Osteoblast (primary cell): ENCODE measurements at regions not wholly inside any gene's neighbourhood (a gene's known extent, or its start where the extent isn't known, plus 50 kb on each side); places are given as distances from the start of the nearest gene placed in this dataset.

Source experiments
- DNase-seq: peaks from one replicate; pipeline ENCODE4 v3.0.0; 2011; ENCODE audit warnings: low spot score, mixed read lengths; ENCODE audit not compliant: insufficient read length; ENCODE audit errors: missing footprints
- H2AFZ ChIP-seq: 2 replicates; pipeline ENCODE4 v1.6.0; 2011; ENCODE audit warnings: mild to moderate bottlenecking, low read length
- H3K27ac ChIP-seq: 2 replicates; pipeline ENCODE4 v1.5.1; 2011; ENCODE audit warnings: mild to moderate bottlenecking, low read depth, low read length, moderate library complexity
- H3K27me3 ChIP-seq: 2 replicates; pipeline ENCODE4 v1.6.0; 2012; ENCODE audit warnings: mild to moderate bottlenecking, control low read depth, inconsistent platforms, low read length, moderate library complexity; ENCODE audit not compliant: insufficient read depth
- H3K36me3 ChIP-seq: 2 replicates; pipeline ENCODE4 v1.5.1; 2011; ENCODE audit warnings: mild to moderate bottlenecking, low read length, control low read depth, moderate library complexity; ENCODE audit not compliant: insufficient read depth
- H3K4me1 ChIP-seq: 2 replicates; pipeline ENCODE4 v1.5.1; 2011; ENCODE audit warnings: mild to moderate bottlenecking, low read length, control low read depth, moderate library complexity; ENCODE audit not compliant: insufficient read depth
- H3K4me2 ChIP-seq: 2 replicates; pipeline ENCODE4 v1.6.0; 2011; ENCODE audit warnings: mild to moderate bottlenecking, low read length; ENCODE audit not compliant: insufficient read depth
- H3K4me3 ChIP-seq: fragments of 200-600 bp; sonication (generic); 3 replicates; pipeline ENCODE4 v1.5.1; 2012; ENCODE audit warnings: mild to moderate bottlenecking, low read length, inconsistent platforms; ENCODE audit not compliant: insufficient read depth
- H3K79me2 ChIP-seq: 2 replicates; pipeline ENCODE4 v1.6.0; 2012; ENCODE audit warnings: mild to moderate bottlenecking, low read length, control low read depth, inconsistent platforms; ENCODE audit not compliant: insufficient read depth
- H3K9me3 ChIP-seq: 2 replicates; pipeline ENCODE4 v1.5.1; 2011; ENCODE audit warnings: low read depth, low read length, control low read depth
- H4K20me1 ChIP-seq: 2 replicates; pipeline ENCODE4 v1.6.0; 2012; ENCODE audit warnings: mild to moderate bottlenecking, low read length, control low read depth; ENCODE audit not compliant: insufficient read depth
- CTCF ChIP-seq: IDR thresholded peaks from 2 replicates; pipeline ENCODE4 v1.5.1; 2011; ENCODE audit warnings: mild to moderate bottlenecking, low read depth, low read length, moderate library complexity; ENCODE audit errors: extremely low read depth

GRCh38 chr7:48786951-48787350, 137.4 kb upstream of the CDC14C start:
- Histone ChIP-seq H3K4me1 (no peaks in the 10 kb centered on the region), H2AFZ (no peak overlapping the region), H3K27me3 (no peaks in the 10 kb centered on the region), H3K36me3 (no peaks in the 10 kb centered on the region), H3K4me3 (no peak overlapping the region), H3K4me2 (no peak overlapping the region), H3K79me2 (no peaks in the 10 kb centered on the region), H3K27ac (no peak overlapping the region), H4K20me1 (no peaks in the 10 kb centered on the region), H3K9me3 (no peaks in the 10 kb centered on the region)
- no peak for DNase-seq
- TF ChIP-seq CTCF, result no peak

- H4K20me1 ChIP-seq, result no peaks in the 10 kb centered on the region
- H3K27me3 ChIP-seq, result no peaks in the 10 kb centered on the region
- H3K4me3 ChIP-seq, result no peak overlapping the region
- H3K9me3 ChIP-seq, result no peaks in the 10 kb centered on the region
- H3K27ac ChIP-seq, result no peak overlapping the region
- H3K36me3 ChIP-seq, result no peaks in the 10 kb centered on the region
- H2AFZ ChIP-seq, result no peak overlapping the region
- TF ChIP-seq CTCF, result no peak
- no peak overlapping the region for H3K4me2 ChIP-seq
- DNase-seq, result no peak
- no peaks in the 10 kb centered on the region for H3K79me2 ChIP-seq
- no peaks in the 10 kb centered on the region for H3K4me1 ChIP-seq
Measured at GRCh38 chr7:48803250-48803649, 121.1 kb upstream of the CDC14C start.

- Histone ChIP-seq H3K9me3 (no peaks in the 10 kb centered on the region), H3K36me3 (no peaks in the 10 kb centered on the region), H3K27ac (no peak overlapping the region), H3K27me3 (no peaks in the 10 kb centered on the region), H2AFZ (no peak overlapping the region), H4K20me1 (no peaks in the 10 kb centered on the region), H3K4me3 (no peak overlapping the region), H3K79me2 (no peaks in the 10 kb centered on the region), H3K4me1 (no peaks in the 10 kb centered on the region), H3K4me2 (no peak overlapping the region)
- no peak for DNase-seq
- no peak for TF ChIP-seq CTCF
Measured at GRCh38 chr7:48806731-48807130, 117.6 kb upstream of the CDC14C start.

GRCh38 chr7:48811071-48811470, 113.3 kb upstream of the CDC14C start:
- TF ChIP-seq CTCF, result no peak
- DNase-seq, result no peak
- H3K79me2 ChIP-seq, result no peaks in the 10 kb centered on the region

More at GRCh38 chr7:48811071-48811470, 113.3 kb upstream of the CDC14C start:
- Histone ChIP-seq H3K4me1 (no peaks in the 10 kb centered on the region), H3K9me3 (no peaks in the 10 kb centered on the region), H3K4me2 (no peak overlapping the region), H2AFZ (no peak overlapping the region), H3K4me3 (no peak overlapping the region), H3K36me3 (no peaks in the 10 kb centered on the region), H3K27ac (no peak overlapping the region), H3K27me3 (no peaks in the 10 kb centered on the region), H4K20me1 (no peaks in the 10 kb centered on the region)
